Osteoblast (primary cell): ENCODE measurements at regions not wholly inside any gene's neighbourhood (a gene's known extent, or its start where the extent isn't known, plus 50 kb on each side); places are given as distances from the start of the nearest gene placed in this dataset.

Experiments used
- DNase-seq: peaks from one replicate; pipeline ENCODE4 v3.0.0; 2011; ENCODE audit warnings: low spot score, mixed read lengths; ENCODE audit not compliant: insufficient read length; ENCODE audit errors: missing footprints
- H2AFZ ChIP-seq: 2 replicates; pipeline ENCODE4 v1.6.0; 2011; ENCODE audit warnings: mild to moderate bottlenecking, low read length
- H3K27ac ChIP-seq: 2 replicates; pipeline ENCODE4 v1.5.1; 2011; ENCODE audit warnings: mild to moderate bottlenecking, low read depth, low read length, moderate library complexity
- H3K27me3 ChIP-seq: 2 replicates; pipeline ENCODE4 v1.6.0; 2012; ENCODE audit warnings: mild to moderate bottlenecking, control low read depth, inconsistent platforms, low read length, moderate library complexity; ENCODE audit not compliant: insufficient read depth
- H3K36me3 ChIP-seq: 2 replicates; pipeline ENCODE4 v1.5.1; 2011; ENCODE audit warnings: mild to moderate bottlenecking, low read length, control low read depth, moderate library complexity; ENCODE audit not compliant: insufficient read depth
- H3K4me1 ChIP-seq: 2 replicates; pipeline ENCODE4 v1.5.1; 2011; ENCODE audit warnings: mild to moderate bottlenecking, low read length, control low read depth, moderate library complexity; ENCODE audit not compliant: insufficient read depth
- H3K4me2 ChIP-seq: 2 replicates; pipeline ENCODE4 v1.6.0; 2011; ENCODE audit warnings: mild to moderate bottlenecking, low read length; ENCODE audit not compliant: insufficient read depth
- H3K4me3 ChIP-seq: fragments of 200-600 bp; sonication (generic); 3 replicates; pipeline ENCODE4 v1.5.1; 2012; ENCODE audit warnings: mild to moderate bottlenecking, low read length, inconsistent platforms; ENCODE audit not compliant: insufficient read depth
- H3K79me2 ChIP-seq: 2 replicates; pipeline ENCODE4 v1.6.0; 2012; ENCODE audit warnings: mild to moderate bottlenecking, low read length, control low read depth, inconsistent platforms; ENCODE audit not compliant: insufficient read depth
- H3K9me3 ChIP-seq: 2 replicates; pipeline ENCODE4 v1.5.1; 2011; ENCODE audit warnings: low read depth, low read length, control low read depth
- H4K20me1 ChIP-seq: 2 replicates; pipeline ENCODE4 v1.6.0; 2012; ENCODE audit warnings: mild to moderate bottlenecking, low read length, control low read depth; ENCODE audit not compliant: insufficient read depth
- TF ChIP-seq, protein P1 (sequence below): IDR thresholded peaks from 2 replicates; pipeline ENCODE4 v1.5.1; 2011; ENCODE audit warnings: mild to moderate bottlenecking, low read depth, low read length, moderate library complexity; ENCODE audit errors: extremely low read depth

DNA sequence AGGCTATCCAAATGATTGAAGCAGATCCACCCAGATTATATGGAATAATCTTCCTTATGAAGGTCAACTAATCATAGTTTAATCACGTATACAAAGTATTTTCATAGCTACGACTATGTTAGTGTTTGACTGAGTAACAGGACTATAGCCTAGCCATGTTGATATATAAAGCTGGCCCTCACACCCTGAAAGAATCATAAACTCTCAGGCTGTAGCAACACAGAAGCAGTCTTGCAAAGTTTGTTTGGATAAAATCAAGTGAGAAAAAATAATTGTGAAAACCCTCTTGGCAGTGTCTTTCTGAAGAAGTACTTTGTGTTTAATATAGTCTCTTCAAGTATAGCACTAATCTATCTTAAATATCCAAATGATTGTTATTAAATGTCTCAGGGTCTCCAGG is 374.5 kb upstream of the DAB2 start:
- Histone ChIP-seq H3K27ac (no peak overlapping the region), H3K79me2 (no peaks in the 10 kb centered on the region), H3K4me1 (peaks cover 20% of the 10 kb centered on the region), H3K36me3 (no peaks in the 10 kb centered on the region), H3K9me3 (no peaks in the 10 kb centered on the region), H3K4me3 (no peak overlapping the region), H3K27me3 (no peaks in the 10 kb centered on the region), H4K20me1 (no peaks in the 10 kb centered on the region), H3K4me2 (no peak overlapping the region), H2AFZ (no peak overlapping the region)
- TF ChIP-seq, protein P1, sequence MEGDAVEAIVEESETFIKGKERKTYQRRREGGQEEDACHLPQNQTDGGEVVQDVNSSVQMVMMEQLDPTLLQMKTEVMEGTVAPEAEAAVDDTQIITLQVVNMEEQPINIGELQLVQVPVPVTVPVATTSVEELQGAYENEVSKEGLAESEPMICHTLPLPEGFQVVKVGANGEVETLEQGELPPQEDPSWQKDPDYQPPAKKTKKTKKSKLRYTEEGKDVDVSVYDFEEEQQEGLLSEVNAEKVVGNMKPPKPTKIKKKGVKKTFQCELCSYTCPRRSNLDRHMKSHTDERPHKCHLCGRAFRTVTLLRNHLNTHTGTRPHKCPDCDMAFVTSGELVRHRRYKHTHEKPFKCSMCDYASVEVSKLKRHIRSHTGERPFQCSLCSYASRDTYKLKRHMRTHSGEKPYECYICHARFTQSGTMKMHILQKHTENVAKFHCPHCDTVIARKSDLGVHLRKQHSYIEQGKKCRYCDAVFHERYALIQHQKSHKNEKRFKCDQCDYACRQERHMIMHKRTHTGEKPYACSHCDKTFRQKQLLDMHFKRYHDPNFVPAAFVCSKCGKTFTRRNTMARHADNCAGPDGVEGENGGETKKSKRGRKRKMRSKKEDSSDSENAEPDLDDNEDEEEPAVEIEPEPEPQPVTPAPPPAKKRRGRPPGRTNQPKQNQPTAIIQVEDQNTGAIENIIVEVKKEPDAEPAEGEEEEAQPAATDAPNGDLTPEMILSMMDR, result no peak
- no peak for DNase-seq

DNA sequence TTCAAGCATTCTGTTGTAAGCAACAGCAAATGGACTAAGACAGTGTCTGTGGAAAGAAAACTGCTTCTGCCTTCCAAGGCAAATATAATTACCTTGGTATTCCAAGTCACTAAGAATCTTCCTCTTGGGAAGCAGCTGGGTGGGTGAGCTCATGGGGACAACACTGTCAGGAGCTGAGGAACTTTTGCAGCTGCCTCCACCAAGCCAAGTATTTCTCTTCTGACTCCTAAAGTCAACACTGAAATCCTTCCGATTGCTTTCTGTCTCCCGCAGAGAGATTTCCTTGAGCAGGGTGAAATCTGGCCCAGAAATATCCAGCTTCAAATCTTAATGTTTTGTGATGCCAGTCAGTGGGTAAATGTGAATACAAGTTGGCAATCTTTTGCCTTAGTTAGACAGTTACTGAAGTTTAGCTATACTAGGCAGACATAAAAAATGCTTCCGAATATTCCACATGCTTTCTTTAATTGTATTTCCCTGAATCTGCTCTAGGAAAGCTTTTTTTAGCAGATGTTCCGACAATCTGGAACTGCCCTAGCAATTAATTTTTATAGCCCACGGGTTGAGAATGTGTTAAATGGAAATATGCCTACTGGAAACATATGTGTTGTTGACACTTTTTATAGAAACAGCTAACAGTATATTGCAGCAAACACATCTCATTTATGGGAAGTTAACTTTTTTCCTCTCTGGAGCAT is 369.9 kb upstream of the DAB2 start:
- DNase-seq, result peak; percentile 89
- H3K27ac ChIP-seq, result peak overlapping the region; percentile 15

DNA sequence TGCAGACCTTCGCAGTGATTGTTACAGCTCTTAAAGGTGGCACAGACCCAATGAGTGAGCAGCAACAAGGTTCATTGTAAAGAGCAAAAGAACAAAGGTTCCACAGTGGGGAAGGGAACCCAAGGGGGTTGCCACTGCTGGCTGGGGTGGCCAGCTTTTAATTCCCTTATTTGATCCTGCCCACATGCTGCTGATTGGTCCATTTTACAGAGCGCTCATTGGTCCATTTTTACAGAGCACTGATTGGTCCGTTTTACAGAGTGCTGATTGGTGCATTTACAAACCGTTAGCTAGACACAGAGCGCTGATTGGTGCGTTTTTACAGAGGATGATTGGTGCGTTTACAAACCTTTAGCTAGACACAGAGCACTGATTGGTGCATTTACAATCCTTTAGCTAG is 360.6 kb upstream of the DAB2 start:
- Histone ChIP-seq H3K4me2 (no peak overlapping the region), H3K36me3 (no peaks in the 10 kb centered on the region), H4K20me1 (no peaks in the 10 kb centered on the region), H3K27ac (no peak overlapping the region), H3K4me3 (no peak overlapping the region), H3K27me3 (no peaks in the 10 kb centered on the region), H3K4me1 (peaks cover 1% of the 10 kb centered on the region), H3K9me3 (no peaks in the 10 kb centered on the region), H2AFZ (no peak overlapping the region), H3K79me2 (no peaks in the 10 kb centered on the region)
- TF ChIP-seq, protein P1, result no peak
- DNase-seq, result no peak

More for the DNA sequence above, 369.9 kb upstream of the DAB2 start:
- peak overlapping the region; percentile 60 for H3K4me2 ChIP-seq
- H2AFZ ChIP-seq, result peak overlapping the region; percentile 62
- TF ChIP-seq, protein P1, result no peak
- no peaks in the 10 kb centered on the region for H3K79me2 ChIP-seq
- H3K4me1 ChIP-seq, result peaks cover 21% of the 10 kb centered on the region
- no peak overlapping the region for H3K4me3 ChIP-seq
- no peaks in the 10 kb centered on the region for H3K27me3 ChIP-seq
- H3K36me3 ChIP-seq, result no peaks in the 10 kb centered on the region
- H3K9me3 ChIP-seq, result no peaks in the 10 kb centered on the region
- H4K20me1 ChIP-seq, result no peaks in the 10 kb centered on the region

DNA sequence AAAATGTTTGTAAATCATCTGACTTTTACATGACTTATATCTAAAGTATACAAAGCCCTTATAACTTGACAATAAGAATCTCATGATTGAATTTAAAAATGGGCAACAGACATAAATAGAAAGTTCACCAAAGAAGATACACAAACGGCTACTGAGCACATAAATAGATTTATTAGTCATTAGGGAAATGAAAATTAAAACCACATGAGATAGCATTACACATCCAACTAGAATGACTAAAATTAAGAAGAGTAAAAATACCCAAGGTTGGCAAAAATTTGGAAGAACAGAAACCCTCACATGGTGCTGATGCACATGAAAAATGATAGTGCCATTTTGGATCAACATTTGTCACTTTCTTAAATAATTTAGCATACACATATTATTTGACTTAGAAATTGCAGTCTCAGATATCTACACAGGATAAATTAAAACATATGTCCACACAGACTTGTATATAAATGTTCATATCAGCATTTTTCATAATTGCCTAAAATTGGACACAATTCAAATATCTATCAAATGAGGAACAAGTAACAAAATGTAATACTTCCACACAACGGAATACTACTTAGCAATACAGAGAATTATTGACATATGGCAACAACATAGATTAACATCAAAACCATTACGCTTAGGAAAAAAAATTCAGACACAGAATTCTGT is 359.1 kb upstream of the DAB2 start:
- no peak overlapping the region for H3K4me2 ChIP-seq
- H4K20me1 ChIP-seq, result no peaks in the 10 kb centered on the region
- H3K4me3 ChIP-seq, result no peak overlapping the region
- no peak overlapping the region for H2AFZ ChIP-seq
- no peaks in the 10 kb centered on the region for H3K36me3 ChIP-seq
- no peaks in the 10 kb centered on the region for H3K9me3 ChIP-seq
- H3K79me2 ChIP-seq, result no peaks in the 10 kb centered on the region
- no peaks in the 10 kb centered on the region for H3K27me3 ChIP-seq
- TF ChIP-seq, protein P1, result no peak
- no peak overlapping the region for H3K27ac ChIP-seq
- DNase-seq, result peak; percentile 55
- H3K4me1 ChIP-seq, result peaks cover 7% of the 10 kb centered on the region
